ENCODE measurements at regions not wholly inside any gene's neighbourhood (a gene's known extent, or its start where the extent isn't known, plus 50 kb on each side); places are given as distances from the start of the nearest gene placed in this dataset.

DNA sequence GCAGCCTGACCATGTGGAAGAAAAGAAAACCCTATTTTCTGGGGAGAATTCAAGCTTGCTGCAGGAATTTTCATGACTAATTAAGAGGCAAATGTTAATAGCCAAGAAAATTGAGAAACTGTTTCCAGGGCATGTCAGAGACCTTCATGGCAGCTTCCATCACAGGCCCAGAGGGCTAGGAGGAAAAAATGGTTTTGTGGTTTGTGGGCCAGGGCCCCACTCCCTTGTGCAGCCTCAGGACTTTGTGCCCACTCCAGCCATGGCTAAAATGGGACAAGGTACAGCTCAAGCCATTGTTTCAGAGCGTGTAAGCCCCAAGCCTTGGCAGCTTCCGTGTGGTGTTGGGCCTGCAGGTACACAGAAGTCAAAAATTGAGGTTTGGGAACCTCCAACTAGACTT, 282.9 kb downstream of the DCAF12L2 start:
- no peak for TF ChIP-seq EP300 (IDR thresholded peaks at IDR 0.05)
- TF ChIP-seq, protein P1, sequence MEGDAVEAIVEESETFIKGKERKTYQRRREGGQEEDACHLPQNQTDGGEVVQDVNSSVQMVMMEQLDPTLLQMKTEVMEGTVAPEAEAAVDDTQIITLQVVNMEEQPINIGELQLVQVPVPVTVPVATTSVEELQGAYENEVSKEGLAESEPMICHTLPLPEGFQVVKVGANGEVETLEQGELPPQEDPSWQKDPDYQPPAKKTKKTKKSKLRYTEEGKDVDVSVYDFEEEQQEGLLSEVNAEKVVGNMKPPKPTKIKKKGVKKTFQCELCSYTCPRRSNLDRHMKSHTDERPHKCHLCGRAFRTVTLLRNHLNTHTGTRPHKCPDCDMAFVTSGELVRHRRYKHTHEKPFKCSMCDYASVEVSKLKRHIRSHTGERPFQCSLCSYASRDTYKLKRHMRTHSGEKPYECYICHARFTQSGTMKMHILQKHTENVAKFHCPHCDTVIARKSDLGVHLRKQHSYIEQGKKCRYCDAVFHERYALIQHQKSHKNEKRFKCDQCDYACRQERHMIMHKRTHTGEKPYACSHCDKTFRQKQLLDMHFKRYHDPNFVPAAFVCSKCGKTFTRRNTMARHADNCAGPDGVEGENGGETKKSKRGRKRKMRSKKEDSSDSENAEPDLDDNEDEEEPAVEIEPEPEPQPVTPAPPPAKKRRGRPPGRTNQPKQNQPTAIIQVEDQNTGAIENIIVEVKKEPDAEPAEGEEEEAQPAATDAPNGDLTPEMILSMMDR (IDR thresholded peaks at IDR 0.05): no peak

All from gastroesophageal sphincter (tissue), 3 donors.